AG04450 (cell line): ENCODE measurements at regions not wholly inside any gene's neighbourhood (a gene's known extent, or its start where the extent isn't known, plus 50 kb on each side); places are given as distances from the start of the nearest gene placed in this dataset.

Experiments used
- CTCF ChIA-PET: fragments of 300-600, 350-600 bp; formaldehyde crosslinking; extraction: SDS; loops from one replicate; lab custom pipeline; 2022; ENCODE audit warnings: antibody characterized with exemption, inconsistent platforms; lab: Charles Lee
- POLR2A ChIA-PET: fragments of 350-600 bp; formaldehyde crosslinking; extraction: SDS; loops from one replicate; lab custom pipeline; 2021; ENCODE audit warnings: antibody characterized with exemption, inconsistent platforms; lab: Yijun Ruan, JAX
- DNase-seq: peaks from one replicate; pipeline ENCODE4 v3.0.0-alpha.2; 2011; ENCODE audit warnings: low read depth, low spot score
- H3K27ac ChIP-seq: one replicate; pipeline ENCODE4 v1.5.1; 2012; ENCODE audit warnings: low read depth, low read length, control low read depth
- H3K27me3 ChIP-seq: one replicate; pipeline ENCODE4 v1.6.0; 2012; ENCODE audit warnings: low read length; ENCODE audit not compliant: control insufficient read depth, insufficient read depth
- H3K4me3 ChIP-seq: 2 replicates; pipeline ENCODE4 v1.5.1; 2011; ENCODE audit warnings: mild to moderate bottlenecking, low read depth, low read length, control low read depth
- H3K9me3 ChIP-seq: 2 replicates; pipeline ENCODE4 v1.5.1; 2012; ENCODE audit warnings: low read length; ENCODE audit not compliant: control insufficient read depth, insufficient read depth
- TF ChIP-seq, protein P1 (sequence below): IDR thresholded peaks from 2 replicates; pipeline ENCODE4 v1.5.1; 2011; ENCODE audit warnings: low read depth, low read length, control low read depth, inconsistent platforms

DNA sequence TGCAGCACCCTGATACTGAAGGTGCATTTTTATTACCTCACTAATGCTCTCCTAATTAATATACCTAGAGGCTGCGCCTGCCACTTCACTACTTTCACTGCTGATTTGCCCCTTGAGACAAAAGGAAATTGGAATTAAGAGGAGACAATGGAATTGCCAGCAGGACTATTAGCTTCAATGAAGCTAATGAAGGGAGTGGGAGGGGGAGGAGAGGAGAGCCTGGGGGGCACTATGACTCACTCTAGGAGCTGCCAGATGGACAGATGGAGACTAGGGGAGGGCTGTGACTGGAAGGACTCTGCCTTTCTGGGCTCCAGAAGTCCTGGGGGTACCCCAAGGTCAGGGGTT, 102.8 kb upstream of the DRD2 start:
- no peak overlapping the region for H3K27ac ChIP-seq
- no peak overlapping the region for H3K4me3 ChIP-seq
- no peaks in the 10 kb centered on the region for H3K27me3 ChIP-seq
- ChIA-PET POLR2A (no interaction called here), CTCF (no interaction called here)
- no peak for DNase-seq
- TF ChIP-seq, protein P1, sequence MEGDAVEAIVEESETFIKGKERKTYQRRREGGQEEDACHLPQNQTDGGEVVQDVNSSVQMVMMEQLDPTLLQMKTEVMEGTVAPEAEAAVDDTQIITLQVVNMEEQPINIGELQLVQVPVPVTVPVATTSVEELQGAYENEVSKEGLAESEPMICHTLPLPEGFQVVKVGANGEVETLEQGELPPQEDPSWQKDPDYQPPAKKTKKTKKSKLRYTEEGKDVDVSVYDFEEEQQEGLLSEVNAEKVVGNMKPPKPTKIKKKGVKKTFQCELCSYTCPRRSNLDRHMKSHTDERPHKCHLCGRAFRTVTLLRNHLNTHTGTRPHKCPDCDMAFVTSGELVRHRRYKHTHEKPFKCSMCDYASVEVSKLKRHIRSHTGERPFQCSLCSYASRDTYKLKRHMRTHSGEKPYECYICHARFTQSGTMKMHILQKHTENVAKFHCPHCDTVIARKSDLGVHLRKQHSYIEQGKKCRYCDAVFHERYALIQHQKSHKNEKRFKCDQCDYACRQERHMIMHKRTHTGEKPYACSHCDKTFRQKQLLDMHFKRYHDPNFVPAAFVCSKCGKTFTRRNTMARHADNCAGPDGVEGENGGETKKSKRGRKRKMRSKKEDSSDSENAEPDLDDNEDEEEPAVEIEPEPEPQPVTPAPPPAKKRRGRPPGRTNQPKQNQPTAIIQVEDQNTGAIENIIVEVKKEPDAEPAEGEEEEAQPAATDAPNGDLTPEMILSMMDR = no peak
- no peaks in the 10 kb centered on the region for H3K9me3 ChIP-seq

DNA sequence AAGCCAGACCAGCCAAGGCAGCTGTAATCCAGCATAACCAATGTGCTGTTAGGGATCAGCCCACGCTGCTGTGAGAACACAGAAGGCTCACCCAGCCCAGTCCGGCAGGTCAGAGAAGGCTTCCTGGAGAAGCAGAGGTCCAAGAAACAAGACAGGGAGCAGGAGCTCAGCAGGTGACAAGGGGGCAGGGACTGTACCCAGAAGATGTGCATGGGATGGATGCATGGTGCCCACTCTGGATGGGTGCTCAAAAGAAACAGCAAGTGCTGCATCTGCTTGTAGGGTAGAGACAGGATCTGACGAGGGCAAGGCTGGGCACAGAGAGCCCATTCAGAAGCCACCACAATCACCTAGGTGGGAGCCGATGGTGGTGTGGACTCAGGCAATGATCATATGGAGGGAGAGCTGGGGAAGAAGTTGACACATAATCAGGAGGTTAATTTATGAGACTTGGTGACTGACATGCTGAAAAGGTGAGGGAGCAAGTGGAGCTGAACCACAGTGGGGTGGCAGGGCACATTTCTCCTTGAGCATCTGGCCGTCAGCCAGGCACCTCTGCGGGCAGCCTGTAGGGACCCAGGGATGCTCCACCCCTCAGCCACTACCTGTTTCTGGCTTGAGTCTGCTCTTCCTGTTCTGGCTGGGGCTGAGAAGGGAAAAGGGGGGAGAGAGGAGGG, 102.3 kb upstream of the DRD2 start:
- H3K9me3 ChIP-seq = no peaks in the 10 kb centered on the region
- no peak overlapping the region for H3K4me3 ChIP-seq
- H3K27ac ChIP-seq = no peak overlapping the region
- no peak for DNase-seq
- no peaks in the 10 kb centered on the region for H3K27me3 ChIP-seq
- TF ChIP-seq, protein P1 = no peak
- ChIA-PET POLR2A (no interaction called here), CTCF (no interaction called here)

DNA sequence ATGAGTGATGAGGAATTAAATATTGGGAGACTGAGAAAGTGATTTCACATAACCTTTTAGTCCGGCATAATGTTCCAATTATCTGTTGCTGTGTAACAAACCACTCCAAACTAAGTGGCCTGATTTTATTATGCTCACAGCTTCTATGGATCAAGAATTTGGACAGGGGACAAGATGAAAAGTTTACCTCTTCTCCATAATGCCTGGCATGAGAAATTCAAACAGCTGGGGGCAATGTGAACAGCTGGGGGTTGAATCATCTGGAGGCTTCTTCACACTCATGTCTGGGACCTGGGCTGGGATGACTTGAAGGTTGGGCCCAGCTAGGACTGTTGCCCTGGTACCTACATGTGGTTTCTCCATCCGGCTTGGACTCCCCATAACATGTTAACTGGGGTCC, 99.4 kb upstream of the DRD2 start:
- DNase-seq = no peak
- ChIA-PET CTCF (no interaction called here), POLR2A (no interaction called here)
- Histone ChIP-seq H3K27me3 (no peaks in the 10 kb centered on the region), H3K27ac (no peak overlapping the region), H3K4me3 (no peak overlapping the region), H3K9me3 (no peaks in the 10 kb centered on the region)
- TF ChIP-seq, protein P1 = no peak

DNA sequence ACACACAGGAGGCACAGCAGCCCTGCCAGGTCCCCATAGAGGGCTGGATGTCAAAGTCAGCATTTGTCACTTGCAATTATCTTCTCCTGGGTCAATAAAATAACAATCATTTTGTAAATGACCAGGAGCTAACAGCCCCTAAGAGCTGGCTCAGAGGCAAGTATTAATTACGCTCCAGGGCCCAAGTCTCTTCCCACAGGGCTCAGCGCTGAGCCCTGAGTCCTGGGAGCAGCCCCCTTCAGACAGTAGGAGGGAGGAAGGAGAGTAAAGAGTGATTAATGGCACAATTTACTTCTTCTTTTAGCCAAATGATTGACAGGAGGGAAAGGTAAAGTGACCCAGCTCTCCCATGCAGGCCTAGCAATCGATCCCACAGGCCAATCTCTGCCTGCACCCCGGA, 99.0 kb upstream of the DRD2 start:
- Histone ChIP-seq H3K27me3 (no peaks in the 10 kb centered on the region), H3K27ac (no peak overlapping the region), H3K4me3 (no peak overlapping the region), H3K9me3 (no peaks in the 10 kb centered on the region)
- ChIA-PET CTCF (no interaction called here), POLR2A (no interaction called here)
- no peak for DNase-seq
- TF ChIP-seq, protein P1 = no peak

DNA sequence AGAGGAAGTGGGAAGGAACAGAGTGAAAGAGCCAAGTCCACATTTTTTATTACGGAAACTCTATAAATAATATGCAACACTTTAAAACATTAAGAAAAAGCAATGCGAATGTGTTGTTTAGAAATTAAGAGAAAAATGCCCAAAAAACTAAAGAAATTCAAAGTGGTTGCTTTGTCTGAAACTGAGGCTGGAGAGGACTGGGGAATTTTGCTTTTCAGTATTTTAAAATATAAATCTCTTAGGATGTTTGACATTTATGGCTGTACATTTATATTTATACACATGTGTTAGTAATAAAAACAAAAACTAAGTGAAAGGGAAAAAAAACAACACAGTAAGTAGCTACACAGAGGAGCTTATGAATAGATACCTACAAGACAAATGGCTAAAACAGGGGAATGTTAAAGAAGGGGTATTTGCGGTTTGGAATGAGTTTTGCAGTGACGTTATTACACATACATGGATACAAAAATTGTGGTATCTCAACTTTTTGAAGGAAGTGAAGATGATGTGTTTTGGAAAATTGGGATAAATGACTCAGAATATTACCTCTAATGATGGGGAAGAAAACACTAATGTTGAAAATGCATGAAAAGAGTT, 97.0 kb upstream of the DRD2 start:
- TF ChIP-seq, protein P1 = no peak
- H3K27ac ChIP-seq = no peak overlapping the region
- POLR2A ChIA-PET = no interaction called here
- DNase-seq = no peak
- CTCF ChIA-PET = interaction anchor here (1.9 kb wide), 1 partner anchor 158 kb away, joined by 4 read pairs; no protein-coding TSS in a partner anchor
- no peaks in the 10 kb centered on the region for H3K9me3 ChIP-seq
- no peak overlapping the region for H3K4me3 ChIP-seq
- H3K27me3 ChIP-seq = no peaks in the 10 kb centered on the region
